ENCODE measurements at regions not wholly inside any gene's neighbourhood (a gene's known extent, or its start where the extent isn't known, plus 50 kb on each side); places are given as distances from the start of the nearest gene placed in this dataset.

- H3K9me3 ChIP-seq (ENCODE audit: low read depth, low read length), result no peaks in the 10 kb centered on the region
- no peak for TF ChIP-seq CTCF (IDR thresholded peaks at IDR 0.05; ENCODE audit: extremely low read depth, low read depth, low read length)
These were observed 78.0 kb upstream of the CENPW start for GRCh38 chr6:126261792-126262421.

GRCh38 chr6:126264265-126264664 is 75.7 kb upstream of the CENPW start:
- Histone ChIP-seq H3K27ac (ENCODE audit: low read depth, low read length) (no peak overlapping the region), H3K9me3 (ENCODE audit: low read depth, low read length) (no peaks in the 10 kb centered on the region), H3K4me2 (ENCODE audit: insufficient read depth, low read length) (no peak overlapping the region), H4K20me1 (ENCODE audit: insufficient read depth, low read length) (no peaks in the 10 kb centered on the region), H3K79me2 (ENCODE audit: insufficient read depth, low read length) (no peaks in the 10 kb centered on the region), H3K27me3 (ENCODE audit: insufficient read depth, low read length) (no peaks in the 10 kb centered on the region), H3K4me1 (ENCODE audit: insufficient read depth, low read length) (no peaks in the 10 kb centered on the region), H3K4me3 (ENCODE audit: insufficient read depth, low read length) (no peak overlapping the region), H2AFZ (ENCODE audit: low read length) (no peak overlapping the region), H3K36me3 (ENCODE audit: insufficient read depth, low read length) (no peaks in the 10 kb centered on the region)
- no peak for DNase-seq (ENCODE audit: insufficient read length, low spot score, missing footprints)
- TF ChIP-seq CTCF (IDR thresholded peaks at IDR 0.05; ENCODE audit: extremely low read depth, low read depth, low read length), result no peak

More at GRCh38 chr6:126261792-126262421, 78.0 kb upstream of the CENPW start:
- Histone ChIP-seq H4K20me1 (ENCODE audit: insufficient read depth, low read length) (no peaks in the 10 kb centered on the region), H3K4me2 (ENCODE audit: insufficient read depth, low read length) (no peak overlapping the region), H3K36me3 (ENCODE audit: insufficient read depth, low read length) (no peaks in the 10 kb centered on the region), H3K4me1 (ENCODE audit: insufficient read depth, low read length) (no peaks in the 10 kb centered on the region), H3K79me2 (ENCODE audit: insufficient read depth, low read length) (no peaks in the 10 kb centered on the region), H3K27me3 (ENCODE audit: insufficient read depth, low read length) (no peaks in the 10 kb centered on the region), H3K27ac (ENCODE audit: low read depth, low read length) (no peak overlapping the region), H3K4me3 (ENCODE audit: insufficient read depth, low read length) (no peak overlapping the region), H2AFZ (ENCODE audit: low read length) (no peak overlapping the region)
- no peak for DNase-seq (ENCODE audit: insufficient read length, low spot score, missing footprints)

- Histone ChIP-seq H3K9me3 (ENCODE audit: low read depth, low read length) (no peaks in the 10 kb centered on the region), H3K27ac (ENCODE audit: low read depth, low read length) (no peak overlapping the region), H4K20me1 (ENCODE audit: insufficient read depth, low read length) (no peaks in the 10 kb centered on the region), H2AFZ (ENCODE audit: low read length) (no peak overlapping the region), H3K4me3 (ENCODE audit: insufficient read depth, low read length) (no peak overlapping the region), H3K4me1 (ENCODE audit: insufficient read depth, low read length) (no peaks in the 10 kb centered on the region), H3K4me2 (ENCODE audit: insufficient read depth, low read length) (no peak overlapping the region), H3K36me3 (ENCODE audit: insufficient read depth, low read length) (no peaks in the 10 kb centered on the region), H3K79me2 (ENCODE audit: insufficient read depth, low read length) (no peaks in the 10 kb centered on the region), H3K27me3 (ENCODE audit: insufficient read depth, low read length) (no peaks in the 10 kb centered on the region)
- TF ChIP-seq CTCF (IDR thresholded peaks at IDR 0.05; ENCODE audit: extremely low read depth, low read depth, low read length), result no peak
- DNase-seq (ENCODE audit: insufficient read length, low spot score, missing footprints), result no peak
These were observed 73.3 kb upstream of the CENPW start for GRCh38 chr6:126266664-126267063.

GRCh38 chr6:126267626-126268025 is 72.3 kb upstream of the CENPW start:
- H3K27ac ChIP-seq (ENCODE audit: low read depth, low read length), result no peak overlapping the region
- no peaks in the 10 kb centered on the region for H3K27me3 ChIP-seq (ENCODE audit: insufficient read depth, low read length)
- no peak for TF ChIP-seq CTCF (IDR thresholded peaks at IDR 0.05; ENCODE audit: extremely low read depth, low read depth, low read length)
- no peaks in the 10 kb centered on the region for H3K79me2 ChIP-seq (ENCODE audit: insufficient read depth, low read length)
- H3K4me2 ChIP-seq (ENCODE audit: insufficient read depth, low read length), result no peak overlapping the region
- H3K4me1 ChIP-seq (ENCODE audit: insufficient read depth, low read length), result no peaks in the 10 kb centered on the region
- no peak overlapping the region for H2AFZ ChIP-seq (ENCODE audit: low read length)
- DNase-seq (ENCODE audit: insufficient read length, low spot score, missing footprints), result no peak
- no peaks in the 10 kb centered on the region for H4K20me1 ChIP-seq (ENCODE audit: insufficient read depth, low read length)
- no peaks in the 10 kb centered on the region for H3K9me3 ChIP-seq (ENCODE audit: low read depth, low read length)
- H3K4me3 ChIP-seq (ENCODE audit: insufficient read depth, low read length), result no peak overlapping the region
- no peaks in the 10 kb centered on the region for H3K36me3 ChIP-seq (ENCODE audit: insufficient read depth, low read length)
